ENCODE measurements at regions not wholly inside any gene's neighbourhood (a gene's known extent, or its start where the extent isn't known, plus 50 kb on each side); places are given as distances from the start of the nearest gene placed in this dataset.
"Not testable (repeated sequence)": the region's sequence is repeated elsewhere in the genome, so short reads cannot be mapped to it uniquely, and the experiment has no call there.

GRCh38 chr6:51120016-51120415 is 301.3 kb downstream of the TFAP2B start:
- no peak overlapping the region for H3K27ac ChIP-seq
- BruUV-seq (replicated peaks), result no TSS peak
- H3K4me2 ChIP-seq, result no peak overlapping the region
- H4K20me1 ChIP-seq (ENCODE audit: insufficient read depth), result no peaks in the 10 kb centered on the region
- H3K79me2 ChIP-seq (ENCODE audit: low read depth), result no peaks in the 10 kb centered on the region
- H2AFZ ChIP-seq, result no peak overlapping the region
- TF ChIP-seq CTCF (conservative IDR thresholded peaks at IDR 0.05) (no peak), EZH2 (IDR thresholded peaks at IDR 0.05; ENCODE audit: low read depth) (no peak)
- no peaks in the 10 kb centered on the region for H3K27me3 ChIP-seq (ENCODE audit: insufficient read depth, low read depth)
- no peaks in the 10 kb centered on the region for H3K4me1 ChIP-seq (replicated peaks; ENCODE audit: insufficient read depth)
- no peak for DNase-seq
- ChIA-PET POLR2A (ENCODE audit: unreplicated experiment) (no interaction called here), CTCF (no interaction called here)
- H3K9me3 ChIP-seq (ENCODE audit: insufficient read depth, low read depth), result 0 out of 2 replicates have a peak, but pooled peaks cover 3% of the 10 kb centered on the region
- no peaks in the 10 kb centered on the region for H3K9me2 ChIP-seq (ENCODE audit: insufficient read depth)
- H3F3A ChIP-seq (ENCODE audit: insufficient read depth, low read depth), result no peaks in the 10 kb centered on the region
- no peak overlapping the region for H3K4me3 ChIP-seq
- no peaks in the 10 kb centered on the region for H3K36me3 ChIP-seq (ENCODE audit: low read depth)
- intact Hi-C loops (cut with micrococcal nuclease; ENCODE audit: unreplicated experiment), result no loop called here

DNA sequence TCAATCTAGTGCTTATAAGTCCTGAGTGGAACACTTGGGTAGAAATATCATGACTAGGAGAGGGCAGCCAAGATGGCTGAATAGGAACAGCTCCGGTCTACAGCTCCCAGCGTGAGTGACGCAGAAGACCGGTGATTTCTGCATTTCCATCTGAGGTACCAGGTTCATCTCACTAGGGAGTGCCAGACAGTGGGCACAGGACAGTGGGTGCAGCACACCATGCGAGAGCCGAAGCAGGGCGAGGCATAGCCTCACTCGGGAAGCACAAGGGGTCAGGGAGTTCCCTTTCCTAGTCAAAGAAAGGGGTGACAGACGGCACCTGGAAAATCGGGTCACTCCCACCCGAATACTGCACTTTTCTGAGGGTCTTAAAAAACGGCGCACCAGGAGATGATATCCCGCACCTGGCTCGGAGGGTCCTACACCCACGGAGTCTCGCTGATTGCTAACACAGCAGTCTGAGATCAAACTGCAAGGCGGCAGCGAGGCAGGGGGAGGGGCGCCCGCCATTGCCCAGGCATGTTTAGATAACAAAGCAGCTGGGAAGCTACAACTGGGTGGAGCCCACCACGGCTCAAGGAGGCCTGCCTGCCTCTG is 302.8 kb downstream of the TFAP2B start:
- H3K79me2 ChIP-seq (ENCODE audit: low read depth); BruUV-seq (replicated peaks); H4K20me1 ChIP-seq (ENCODE audit: insufficient read depth); H3K9me2 ChIP-seq (ENCODE audit: insufficient read depth); POLR2A ChIA-PET (ENCODE audit: unreplicated experiment); H3K9me3 ChIP-seq (ENCODE audit: insufficient read depth, low read depth); H3K4me2 ChIP-seq; CTCF ChIA-PET; H3F3A ChIP-seq (ENCODE audit: insufficient read depth, low read depth); H2AFZ ChIP-seq; H3K36me3 ChIP-seq (ENCODE audit: low read depth); H3K4me3 ChIP-seq; intact Hi-C loops (cut with micrococcal nuclease; ENCODE audit: unreplicated experiment); H3K27ac ChIP-seq; H3K4me1 ChIP-seq (replicated peaks; ENCODE audit: insufficient read depth); H3K27me3 ChIP-seq (ENCODE audit: insufficient read depth, low read depth); DNase-seq: not testable (repeated sequence)

DNA sequence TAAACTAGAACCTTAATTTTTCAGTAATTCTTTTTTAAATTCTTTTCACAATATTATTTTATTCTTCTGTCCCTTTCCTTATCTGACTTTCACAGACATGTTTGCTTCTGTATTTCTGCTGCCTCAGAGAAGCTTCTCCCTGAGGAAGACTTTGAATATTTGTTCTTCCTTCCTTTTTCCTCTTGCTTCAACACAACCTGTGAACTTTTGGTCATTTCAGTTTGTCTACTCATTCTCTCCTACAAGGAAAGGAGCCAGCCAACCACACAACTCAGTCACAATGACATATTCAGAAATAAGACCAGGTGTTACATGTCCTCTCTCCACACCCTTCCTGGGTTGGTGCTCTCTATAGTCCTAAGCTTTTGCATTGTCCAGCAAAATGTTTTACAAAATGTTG is 310.4 kb downstream of the TFAP2B start:
- CTCF ChIA-PET, result no interaction called here
- Histone ChIP-seq H3K27me3 (ENCODE audit: insufficient read depth, low read depth) (no peaks in the 10 kb centered on the region), H3K4me1 (replicated peaks; ENCODE audit: insufficient read depth) (no peaks in the 10 kb centered on the region), H3K9me3 (ENCODE audit: insufficient read depth, low read depth) (no peaks in the 10 kb centered on the region), H3F3A (ENCODE audit: insufficient read depth, low read depth) (no peaks in the 10 kb centered on the region), H3K27ac (no peak overlapping the region), H3K36me3 (ENCODE audit: low read depth) (no peaks in the 10 kb centered on the region), H4K20me1 (ENCODE audit: insufficient read depth) (no peaks in the 10 kb centered on the region), H3K9me2 (ENCODE audit: insufficient read depth) (no peaks in the 10 kb centered on the region), H2AFZ (no peak overlapping the region), H3K4me2 (no peak overlapping the region), H3K79me2 (ENCODE audit: low read depth) (no peaks in the 10 kb centered on the region), H3K4me3 (no peak overlapping the region)
- TF ChIP-seq CTCF (conservative IDR thresholded peaks at IDR 0.05), result no peak
- TF ChIP-seq EZH2 (IDR thresholded peaks at IDR 0.05; ENCODE audit: low read depth), result no peak
- POLR2A ChIA-PET (ENCODE audit: unreplicated experiment), result no interaction called here
- DNase-seq, result no peak
- intact Hi-C loops (cut with micrococcal nuclease; ENCODE audit: unreplicated experiment), result no loop called here
- no TSS peak for BruUV-seq (replicated peaks)

GRCh38 chr6:51137777-51138176 is 319.1 kb downstream of the TFAP2B start:
- no peaks in the 10 kb centered on the region for H3K9me2 ChIP-seq (ENCODE audit: insufficient read depth)
- no peaks in the 10 kb centered on the region for H3F3A ChIP-seq (ENCODE audit: insufficient read depth, low read depth)
- no peaks in the 10 kb centered on the region for H3K27me3 ChIP-seq (ENCODE audit: insufficient read depth, low read depth)
- no peaks in the 10 kb centered on the region for H3K36me3 ChIP-seq (ENCODE audit: low read depth)
- no TSS peak for BruUV-seq (replicated peaks)
- no peaks in the 10 kb centered on the region for H3K9me3 ChIP-seq (ENCODE audit: insufficient read depth, low read depth)
- no peak overlapping the region for H3K27ac ChIP-seq
- ChIA-PET POLR2A (ENCODE audit: unreplicated experiment) (interaction anchor here (0.7 kb wide), 1 partner anchor 53 kb away, joined by 3 read pairs; no protein-coding TSS in a partner anchor), CTCF (no interaction called here)
- no peak for TF ChIP-seq EZH2 (IDR thresholded peaks at IDR 0.05; ENCODE audit: low read depth)
- no peak for TF ChIP-seq CTCF (conservative IDR thresholded peaks at IDR 0.05)
- no peaks in the 10 kb centered on the region for H3K79me2 ChIP-seq (ENCODE audit: low read depth)
- DNase-seq, result no peak
- intact Hi-C loops (cut with micrococcal nuclease; ENCODE audit: unreplicated experiment), result no loop called here
- no peak overlapping the region for H3K4me2 ChIP-seq
- H3K4me3 ChIP-seq, result no peak overlapping the region
- H2AFZ ChIP-seq, result no peak overlapping the region
- no peaks in the 10 kb centered on the region for H4K20me1 ChIP-seq (ENCODE audit: insufficient read depth)
- H3K4me1 ChIP-seq (replicated peaks; ENCODE audit: insufficient read depth), result no peaks in the 10 kb centered on the region
